Pancreas (tissue), 10 donors: ENCODE measurements at regions not wholly inside any gene's neighbourhood (a gene's known extent, or its start where the extent isn't known, plus 50 kb on each side); places are given as distances from the start of the nearest gene placed in this dataset.

Experiments used
- ATAC-seq, 4 donors: fragments of 200-7000 bp; cut with Tn5 transposase; one replicate each; pipeline versions ENCODE4 v1.8.0 to v1.9.1; 2020; ENCODE audit warnings: mild to moderate bottlenecking in 4 of 4, moderate library complexity in 4 of 4
- DNase-seq, 6 donors: peaks; one replicate each; pipeline ENCODE4 v3.0.0-alpha.2; 2020
- FAIRE-seq: peaks from 2 replicates; lab custom pipeline; 2012; peaks lifted over from hg19 to GRCh38; lab: Jason Lieb, UNC
- H3K27ac ChIP-seq, 4 donors: fragments of 200-600 bp; sonication (generic); 1 replicate in 3 of 4; 2 replicates in 1 of 4; pipeline versions ENCODE4 v1.5.0 to v1.8.0; 2020
- H3K27me3 ChIP-seq, 4 donors: fragments of 200-600 bp; one replicate each; pipeline ENCODE4 v1.8.0; 2021
- H3K36me3 ChIP-seq, 3 donors: fragments of 200-600 bp; sonication (generic) in 1 of 3; one replicate each; pipeline versions ENCODE4 v1.5.0 to v1.8.0; 2020 to 2021
- H3K4me1 ChIP-seq, 3 donors: fragments of 200-600 bp; one replicate each; pipeline ENCODE4 v1.8.0; 2021
- H3K4me3 ChIP-seq, 4 donors: fragments of 200-600 bp; sonication (generic) in 2 of 4; one replicate each; pipeline versions ENCODE4 v1.5.0 to v1.8.0; 2020 to 2021
- H3K9me3 ChIP-seq, 4 donors: fragments of 200-600 bp; one replicate each; pipeline ENCODE4 v1.8.0; 2021
- WGBS, 2 donors: extraction: QIAGEN DNeasy Blood & Tissue Kit; methylation state at CpG; one replicate each; pipeline ENCODE4 v1.1.7; 2013; 5-methylcytosine and 5-hydroxymethylcytosine counted together
- intact Hi-C, 3 donors: fragments of 100-400 bp; cut with DNase I; formaldehyde crosslinking; loops; one replicate each; pipeline versions ENCODE4 v1.11.1 to v1.14.2; 2022
- TF ChIP-seq, protein P1 (sequence below), 4 donors: fragments of 200-600 bp; sonication (generic) in 3 of 4; IDR thresholded peaks; one replicate each; pipeline versions ENCODE4 v1.5.0 to v1.8.0; 2021; ENCODE audit warnings: antibody characterized with exemption in 4 of 4
- donor health status: healthy with polysubstance abuse.
- donor health status: DM: no; HTN: no; CAD: no; lungs with moderate emphysema.
- donor health status: DM: no; HTN: no; CAD: no.
- donor health status: control.
- donor health status: control.
- donor health status: Bipolar disorder and iron deficiency.
- donor health status: DM: yes; HTN: yes; CAD: no.
- donor health status: DM: no; HTN: no; CAD: no.
- donor health status: DM: no; HTN: no; CAD: no.
- donor health status: DM: yes; HTN: yes; CAD: no.

DNA sequence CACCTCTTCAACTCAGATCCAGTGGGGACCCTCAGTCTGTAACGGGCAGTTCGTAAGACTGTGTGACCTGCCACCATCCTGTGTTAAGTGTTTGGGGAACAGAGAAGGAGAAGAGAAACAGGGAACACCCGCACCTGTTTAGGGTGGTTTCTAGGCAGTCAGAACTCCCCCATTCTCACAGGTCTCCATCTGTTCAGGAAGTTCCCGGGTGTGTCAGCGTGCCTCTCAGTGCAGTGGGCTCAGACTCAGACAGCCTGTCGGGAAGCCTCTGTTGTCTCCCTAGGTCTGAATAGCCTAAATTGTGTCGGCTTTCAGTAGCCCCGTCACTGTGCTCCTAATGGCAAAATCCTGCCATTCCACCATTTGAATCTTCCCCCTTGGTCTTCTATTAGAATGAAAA is 256.6 kb downstream of the LOXHD1 start:
- ATAC-seq (no peak), FAIRE-seq (no peak), DNase-seq (peak in 1 of 6 donors; percentile 31)
- TF ChIP-seq, protein P1, sequence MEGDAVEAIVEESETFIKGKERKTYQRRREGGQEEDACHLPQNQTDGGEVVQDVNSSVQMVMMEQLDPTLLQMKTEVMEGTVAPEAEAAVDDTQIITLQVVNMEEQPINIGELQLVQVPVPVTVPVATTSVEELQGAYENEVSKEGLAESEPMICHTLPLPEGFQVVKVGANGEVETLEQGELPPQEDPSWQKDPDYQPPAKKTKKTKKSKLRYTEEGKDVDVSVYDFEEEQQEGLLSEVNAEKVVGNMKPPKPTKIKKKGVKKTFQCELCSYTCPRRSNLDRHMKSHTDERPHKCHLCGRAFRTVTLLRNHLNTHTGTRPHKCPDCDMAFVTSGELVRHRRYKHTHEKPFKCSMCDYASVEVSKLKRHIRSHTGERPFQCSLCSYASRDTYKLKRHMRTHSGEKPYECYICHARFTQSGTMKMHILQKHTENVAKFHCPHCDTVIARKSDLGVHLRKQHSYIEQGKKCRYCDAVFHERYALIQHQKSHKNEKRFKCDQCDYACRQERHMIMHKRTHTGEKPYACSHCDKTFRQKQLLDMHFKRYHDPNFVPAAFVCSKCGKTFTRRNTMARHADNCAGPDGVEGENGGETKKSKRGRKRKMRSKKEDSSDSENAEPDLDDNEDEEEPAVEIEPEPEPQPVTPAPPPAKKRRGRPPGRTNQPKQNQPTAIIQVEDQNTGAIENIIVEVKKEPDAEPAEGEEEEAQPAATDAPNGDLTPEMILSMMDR (IDR thresholded peaks at IDR 0.05) = no peak
- Histone ChIP-seq H3K9me3 (no peaks in the 10 kb centered on the region), H3K27me3 (no peaks in the 10 kb centered on the region), H3K4me1 (no peaks in the 10 kb centered on the region), H3K36me3 (no peaks in the 10 kb centered on the region), H3K4me3 (no peak overlapping the region), H3K27ac (no peak overlapping the region)
- WGBS, 2 donors = 74 to 85% methylated on average over 8 of the region's 8 CpGs
- intact Hi-C loops = no loop called here

DNA sequence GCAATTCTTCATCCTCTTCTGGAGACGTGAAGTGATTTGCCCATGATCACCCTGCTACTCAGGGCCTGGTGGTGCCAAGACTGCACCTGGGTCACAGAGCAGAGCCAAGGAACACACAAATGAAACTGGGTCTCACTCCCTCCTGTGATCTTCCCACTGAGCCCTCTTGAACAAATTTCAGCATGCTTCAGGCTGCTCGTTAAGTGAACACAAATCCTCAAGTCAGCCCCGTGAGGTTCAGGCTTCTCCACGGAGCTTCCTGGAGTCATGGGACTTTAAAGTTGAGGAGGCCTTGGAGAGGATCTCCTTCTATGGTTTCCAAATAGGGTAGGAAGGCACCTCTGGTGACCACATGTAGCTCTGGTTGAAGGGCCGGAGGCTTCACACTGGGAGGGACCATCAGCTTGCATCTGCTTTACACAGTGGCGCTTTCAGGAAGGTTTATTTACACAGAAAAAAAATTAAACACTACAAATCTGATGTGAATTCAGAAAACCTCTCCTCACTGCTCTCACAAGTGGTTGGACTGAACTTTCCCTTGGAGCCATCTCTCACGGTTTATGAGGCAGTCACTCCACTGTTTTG is 255.4 kb downstream of the LOXHD1 start:
- WGBS, 2 donors = 62 to 71% methylated on average over 7 of the region's 7 CpGs
- intact Hi-C loops = no loop called here
- no peak overlapping the region for H3K27ac ChIP-seq
- ATAC-seq (no peak), DNase-seq (peak in 1 of 6 donors; percentile 19), FAIRE-seq (no peak)
- H3K27me3 ChIP-seq = no peaks in the 10 kb centered on the region
- no peaks in the 10 kb centered on the region for H3K9me3 ChIP-seq
- no peaks in the 10 kb centered on the region for H3K4me1 ChIP-seq
- TF ChIP-seq, protein P1 (IDR thresholded peaks at IDR 0.05) = no peak
- no peak overlapping the region for H3K4me3 ChIP-seq
- no peaks in the 10 kb centered on the region for H3K36me3 ChIP-seq

DNA sequence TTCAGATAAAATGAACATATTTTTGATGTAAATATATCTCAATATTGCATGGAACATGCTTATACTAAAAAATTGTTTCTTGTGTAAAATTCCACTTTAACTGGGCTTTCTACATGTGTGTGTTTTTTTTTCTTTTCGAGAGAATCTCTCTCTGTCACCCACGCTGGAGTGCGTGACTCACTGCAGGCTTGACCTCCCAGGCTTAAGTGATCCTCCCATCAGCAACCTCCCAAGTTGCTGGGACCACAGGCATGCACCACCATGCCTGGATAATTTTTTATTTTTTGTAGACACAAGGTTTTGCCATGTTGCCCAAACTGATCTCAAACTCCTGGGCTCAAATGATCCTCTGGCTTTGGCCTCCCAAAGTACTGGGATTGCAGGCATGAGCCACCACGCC is 254.6 kb downstream of the LOXHD1 start:
- Histone ChIP-seq H3K9me3 (no peaks in the 10 kb centered on the region), H3K27me3 (no peaks in the 10 kb centered on the region), H3K4me3 (no peak overlapping the region), H3K27ac (no peak overlapping the region), H3K4me1 (no peaks in the 10 kb centered on the region), H3K36me3 (no peaks in the 10 kb centered on the region)
- intact Hi-C loops = no loop called here
- FAIRE-seq (no peak), DNase-seq (peak in 1 of 6 donors; percentile 18), ATAC-seq (peak in 1 of 4 donors; percentile 41)
- TF ChIP-seq, protein P1 (IDR thresholded peaks at IDR 0.05) = no peak
- 77 to 87% methylated on average over 4 of the region's 4 CpGs for WGBS, 2 donors

DNA sequence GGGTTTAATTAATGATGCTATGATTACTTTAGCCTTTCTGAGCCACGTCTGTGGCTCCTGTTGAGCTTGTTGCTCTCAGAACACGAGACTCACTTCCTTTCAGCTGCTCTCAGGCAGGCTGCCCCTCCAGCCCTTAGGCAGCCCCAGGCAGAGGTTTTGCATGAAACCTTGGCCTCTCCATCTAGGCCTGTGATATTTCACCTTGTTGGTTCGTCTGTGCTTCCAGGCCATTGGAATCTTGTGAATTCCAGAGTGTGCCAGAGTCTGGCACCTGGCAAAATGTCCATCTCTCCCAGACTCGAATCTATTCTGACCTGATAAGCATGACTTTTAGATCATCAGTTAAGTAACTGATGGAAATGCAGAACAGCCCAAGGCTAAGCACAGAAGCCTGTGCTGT is 254.1 kb downstream of the LOXHD1 start:
- FAIRE-seq (no peak), ATAC-seq (no peak), DNase-seq (peak in 1 of 6 donors; percentile 8)
- H3K36me3 ChIP-seq = no peaks in the 10 kb centered on the region
- TF ChIP-seq, protein P1 (IDR thresholded peaks at IDR 0.05) = no peak
- intact Hi-C loops = no loop called here
- H3K4me3 ChIP-seq = no peak overlapping the region
- 36 to 40% methylated on average over 4 of the region's 4 CpGs for WGBS, 2 donors
- no peaks in the 10 kb centered on the region for H3K9me3 ChIP-seq
- no peaks in the 10 kb centered on the region for H3K27me3 ChIP-seq
- no peak overlapping the region for H3K27ac ChIP-seq
- no peaks in the 10 kb centered on the region for H3K4me1 ChIP-seq

DNA sequence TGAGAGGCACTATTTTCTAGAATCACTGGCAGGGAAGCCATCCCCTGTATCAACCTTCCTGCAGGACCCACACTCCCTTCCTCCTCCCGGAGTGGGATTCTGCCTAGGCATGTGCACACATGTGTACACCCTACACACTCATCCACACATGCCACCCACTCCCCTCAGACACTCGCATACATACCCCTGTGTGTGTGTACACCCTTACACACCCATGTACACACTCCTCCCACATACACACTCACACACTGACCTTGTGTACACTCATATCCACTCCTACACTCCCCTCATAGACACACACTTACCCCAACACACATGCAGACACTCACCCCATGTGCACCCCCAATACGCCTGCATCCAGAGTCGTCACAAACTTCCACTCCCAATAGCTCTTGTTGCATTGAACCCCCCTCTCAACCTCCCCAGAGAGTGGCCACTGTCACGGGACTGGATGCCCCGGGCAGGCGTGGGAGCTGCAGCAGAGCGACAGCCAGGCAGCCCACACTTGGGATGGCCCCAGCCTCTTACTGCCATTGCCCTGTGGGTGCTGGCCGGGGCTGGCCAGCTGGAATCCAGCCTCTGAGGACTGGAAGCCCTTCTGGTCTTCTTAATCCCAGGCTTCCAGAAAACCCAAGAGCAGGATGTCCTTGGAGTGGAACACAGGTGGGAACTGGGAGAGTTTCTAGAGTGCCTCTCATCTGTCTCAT is 251.0 kb downstream of the LOXHD1 start:
- intact Hi-C loops = no loop called here
- H3K36me3 ChIP-seq = no peaks in the 10 kb centered on the region

More for the DNA sequence above, 251.0 kb downstream of the LOXHD1 start:
- no peaks in the 10 kb centered on the region for H3K4me1 ChIP-seq
- no peaks in the 10 kb centered on the region for H3K9me3 ChIP-seq
- H3K27me3 ChIP-seq = no peaks in the 10 kb centered on the region
- 78 to 89% methylated on average over 9 of the region's 9 CpGs for WGBS, 2 donors
- ATAC-seq (no peak), DNase-seq (peak in 1 of 6 donors; percentile 34), FAIRE-seq (no peak)
- TF ChIP-seq, protein P1 (IDR thresholded peaks at IDR 0.05) = no peak
- no peak overlapping the region for H3K27ac ChIP-seq
- no peak overlapping the region for H3K4me3 ChIP-seq
